ENCODE measurements at regions not wholly inside any gene's neighbourhood (a gene's known extent, or its start where the extent isn't known, plus 50 kb on each side); places are given as distances from the start of the nearest gene placed in this dataset.

- Histone ChIP-seq H3K4me1 (ENCODE audit: low read length) (no peaks in the 10 kb centered on the region), H2AFZ (ENCODE audit: low read length) (no peak overlapping the region)
- TF ChIP-seq EZH2 (optimal IDR thresholded peaks at IDR 0.05; ENCODE audit: low read depth, low read length) (no peak), EZH2phosphoT487 (IDR thresholded peaks at IDR 0.05; ENCODE audit: low read length) (no peak), CTCF (IDR thresholded peaks at IDR 0.05; ENCODE audit: low read length) (no peak)
Measured at GRCh38 chr22:47237890-47238480, 475.5 kb downstream of the TBC1D22A start.

GRCh38 chr22:47236718-47237117 lies 474.3 kb downstream of the TBC1D22A start:
- Histone ChIP-seq H3K9ac (ENCODE audit: low read length) (no peak overlapping the region), H4K20me1 (ENCODE audit: insufficient read depth, low read length) (no peaks in the 10 kb centered on the region), H3K9me2 (replicated peaks; ENCODE audit: insufficient read depth, low read length) (no peaks in the 10 kb centered on the region), H3K79me2 (ENCODE audit: low read length) (no peaks in the 10 kb centered on the region), H3K36me3 (replicated peaks; ENCODE audit: insufficient read depth, low read length) (no peaks in the 10 kb centered on the region), H3K9me3 (replicated peaks; ENCODE audit: insufficient read depth, low read length) (no peaks in the 10 kb centered on the region), H3K4me3 (ENCODE audit: low read length) (no peak overlapping the region), H2AFZ (ENCODE audit: low read length) (no peak overlapping the region), H3K27me3 (replicated peaks; ENCODE audit: insufficient read depth, low read length) (no peaks in the 10 kb centered on the region), H3K27ac (ENCODE audit: low read length) (no peak overlapping the region), H3K4me2 (ENCODE audit: low read depth, low read length) (no peak overlapping the region), H3K4me1 (ENCODE audit: low read length) (no peaks in the 10 kb centered on the region), H3F3A (ENCODE audit: insufficient read depth, low read length) (no peaks in the 10 kb centered on the region)
- TF ChIP-seq EZH2phosphoT487 (IDR thresholded peaks at IDR 0.05; ENCODE audit: low read length) (no peak), EZH2 (optimal IDR thresholded peaks at IDR 0.05; ENCODE audit: low read depth, low read length) (no peak), CTCF (IDR thresholded peaks at IDR 0.05; ENCODE audit: low read length) (no peak)
- no peak for DNase-seq

More at GRCh38 chr22:47237890-47238480, 475.5 kb downstream of the TBC1D22A start:
- no peaks in the 10 kb centered on the region for H3K36me3 ChIP-seq (replicated peaks; ENCODE audit: insufficient read depth, low read length)
- H3K9me3 ChIP-seq (replicated peaks; ENCODE audit: insufficient read depth, low read length): no peaks in the 10 kb centered on the region
- H3K27me3 ChIP-seq (replicated peaks; ENCODE audit: insufficient read depth, low read length): no peaks in the 10 kb centered on the region
- no peaks in the 10 kb centered on the region for H3F3A ChIP-seq (ENCODE audit: insufficient read depth, low read length)
- H3K9ac ChIP-seq (ENCODE audit: low read length): no peak overlapping the region
- no peaks in the 10 kb centered on the region for H3K9me2 ChIP-seq (replicated peaks; ENCODE audit: insufficient read depth, low read length)
- no peak overlapping the region for H3K4me3 ChIP-seq (ENCODE audit: low read length)
- DNase-seq: no peak
- H3K4me2 ChIP-seq (ENCODE audit: low read depth, low read length): no peak overlapping the region
- no peak overlapping the region for H3K27ac ChIP-seq (ENCODE audit: low read length)
- H4K20me1 ChIP-seq (ENCODE audit: insufficient read depth, low read length): no peaks in the 10 kb centered on the region
- no peaks in the 10 kb centered on the region for H3K79me2 ChIP-seq (ENCODE audit: low read length)

DNA sequence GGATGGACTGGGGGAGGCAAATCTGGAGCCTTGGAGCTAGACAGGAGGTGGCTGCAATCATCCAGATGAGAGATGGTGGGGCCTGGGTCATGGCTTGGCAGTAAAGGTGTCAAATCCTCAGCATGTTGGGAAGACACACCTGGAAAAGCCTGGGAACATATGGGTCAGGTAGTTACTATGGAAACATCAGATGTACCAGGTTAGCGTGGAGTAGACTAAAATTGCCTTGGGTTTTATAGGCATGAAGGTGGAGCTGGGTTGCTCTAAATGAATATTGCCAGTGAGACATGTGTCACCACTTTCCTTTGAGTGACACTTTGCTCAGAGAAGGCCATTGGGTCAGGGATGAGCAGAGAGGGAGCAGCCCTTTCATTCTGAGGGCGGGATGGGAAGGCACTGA lies 473.7 kb downstream of the TBC1D22A start:
- Histone ChIP-seq H3K9me3 (replicated peaks; ENCODE audit: insufficient read depth, low read length) (no peaks in the 10 kb centered on the region), H3K36me3 (replicated peaks; ENCODE audit: insufficient read depth, low read length) (no peaks in the 10 kb centered on the region)
- no peak for DNase-seq

More for the DNA sequence above, 473.7 kb downstream of the TBC1D22A start:
- Histone ChIP-seq H3K27ac (ENCODE audit: low read length) (no peak overlapping the region), H3K9ac (ENCODE audit: low read length) (no peak overlapping the region), H3K4me3 (ENCODE audit: low read length) (no peak overlapping the region), H3K9me2 (replicated peaks; ENCODE audit: insufficient read depth, low read length) (no peaks in the 10 kb centered on the region), H3K4me1 (ENCODE audit: low read length) (no peaks in the 10 kb centered on the region), H3K27me3 (replicated peaks; ENCODE audit: insufficient read depth, low read length) (no peaks in the 10 kb centered on the region), H3K79me2 (ENCODE audit: low read length) (no peaks in the 10 kb centered on the region), H3F3A (ENCODE audit: insufficient read depth, low read length) (no peaks in the 10 kb centered on the region), H4K20me1 (ENCODE audit: insufficient read depth, low read length) (no peaks in the 10 kb centered on the region), H3K4me2 (ENCODE audit: low read depth, low read length) (no peak overlapping the region), H2AFZ (ENCODE audit: low read length) (no peak overlapping the region)
- no peak for TF ChIP-seq EZH2phosphoT487 (IDR thresholded peaks at IDR 0.05; ENCODE audit: low read length)
- TF ChIP-seq CTCF (IDR thresholded peaks at IDR 0.05; ENCODE audit: low read length): no peak
- TF ChIP-seq EZH2 (optimal IDR thresholded peaks at IDR 0.05; ENCODE audit: low read depth, low read length): no peak

Data from MM.1S (cell line).